ENCODE measurements at regions not wholly inside any gene's neighbourhood (a gene's known extent, or its start where the extent isn't known, plus 50 kb on each side); places are given as distances from the start of the nearest gene placed in this dataset.

- no peak for TF ChIP-seq CTCF (IDR thresholded peaks at IDR 0.05)
- Histone ChIP-seq H3K4me3 (no peak overlapping the region), H3K9me3 (peaks cover 0 to 8% (median 0%) of the 10 kb centered on the region in 11 donors), H3K36me3 (no peaks in the 10 kb centered on the region), H3K27ac (no peak overlapping the region), H3K4me1 (no peaks in the 10 kb centered on the region), H3K27me3 (peaks cover 0 to 6% (median 0%) of the 10 kb centered on the region in 7 donors)
- ATAC-seq (no peak), DNase-seq (no peak)
- intact Hi-C loops (cut with DNase I): no loop called here
Measured at GRCh38 chr20:40146071-40146470, 543.0 kb downstream of the MAFB start.

- intact Hi-C loops (cut with DNase I): no loop called here
- no peak for TF ChIP-seq CTCF (IDR thresholded peaks at IDR 0.05)
- no peaks in the 10 kb centered on the region for H3K36me3 ChIP-seq
- ATAC-seq (no peak), DNase-seq (no peak)
- H3K27me3 ChIP-seq: peaks cover 0 to 11% (median 0%) of the 10 kb centered on the region in 7 donors
- H3K4me1 ChIP-seq: no peaks in the 10 kb centered on the region
- no peak overlapping the region for H3K27ac ChIP-seq
- H3K9me3 ChIP-seq: peaks cover 0 to 8% (median 0%) of the 10 kb centered on the region in 11 donors
- H3K4me3 ChIP-seq: no peak overlapping the region
- WGBS, 2 donors: 81 to 86% methylated on average over 4 of the region's 4 CpGs
Measured at GRCh38 chr20:40144581-40144980, 544.5 kb downstream of the MAFB start.

- Histone ChIP-seq H3K9me3 (peaks cover 0 to 15% (median 4%) of the 10 kb centered on the region in 11 donors), H3K27me3 (peaks cover 0 to 6% (median 0%) of the 10 kb centered on the region in 7 donors), H3K4me3 (no peak overlapping the region), H3K27ac (no peak overlapping the region), H3K4me1 (no peaks in the 10 kb centered on the region), H3K36me3 (no peaks in the 10 kb centered on the region)
- TF ChIP-seq CTCF (IDR thresholded peaks at IDR 0.05): no peak
- WGBS, 2 donors: 24 to 26% methylated on average over 1 of the region's 1 CpG
- no peak for DNase-seq
- intact Hi-C loops (cut with DNase I): no loop called here
- no peak for ATAC-seq
Measured at GRCh38 chr20:40134176-40134575, 554.9 kb downstream of the MAFB start.

GRCh38 chr20:40120827-40121226 is 568.2 kb downstream of the MAFB start:
- ATAC-seq (no peak), DNase-seq (no peak)
- no peaks in the 10 kb centered on the region for H3K4me1 ChIP-seq
- intact Hi-C loops (cut with DNase I): no loop called here
- 82 to 84% methylated on average over 2 of the region's 2 CpGs for WGBS, 2 donors
- no peaks in the 10 kb centered on the region for H3K36me3 ChIP-seq
- no peak overlapping the region for H3K4me3 ChIP-seq
- peaks cover 0 to 7% (median 0%) of the 10 kb centered on the region in 7 donors for H3K27me3 ChIP-seq
- TF ChIP-seq CTCF (IDR thresholded peaks at IDR 0.05): no peak
- no peaks in the 10 kb centered on the region for H3K9me3 ChIP-seq
- no peak overlapping the region for H3K27ac ChIP-seq
